ENCODE measurements at regions not wholly inside any gene's neighbourhood (a gene's known extent, or its start where the extent isn't known, plus 50 kb on each side); places are given as distances from the start of the nearest gene placed in this dataset.

GRCh38 chr2:8178911-8179310 lies 502.9 kb upstream of the ID2 start:
- TF ChIP-seq, protein P1, sequence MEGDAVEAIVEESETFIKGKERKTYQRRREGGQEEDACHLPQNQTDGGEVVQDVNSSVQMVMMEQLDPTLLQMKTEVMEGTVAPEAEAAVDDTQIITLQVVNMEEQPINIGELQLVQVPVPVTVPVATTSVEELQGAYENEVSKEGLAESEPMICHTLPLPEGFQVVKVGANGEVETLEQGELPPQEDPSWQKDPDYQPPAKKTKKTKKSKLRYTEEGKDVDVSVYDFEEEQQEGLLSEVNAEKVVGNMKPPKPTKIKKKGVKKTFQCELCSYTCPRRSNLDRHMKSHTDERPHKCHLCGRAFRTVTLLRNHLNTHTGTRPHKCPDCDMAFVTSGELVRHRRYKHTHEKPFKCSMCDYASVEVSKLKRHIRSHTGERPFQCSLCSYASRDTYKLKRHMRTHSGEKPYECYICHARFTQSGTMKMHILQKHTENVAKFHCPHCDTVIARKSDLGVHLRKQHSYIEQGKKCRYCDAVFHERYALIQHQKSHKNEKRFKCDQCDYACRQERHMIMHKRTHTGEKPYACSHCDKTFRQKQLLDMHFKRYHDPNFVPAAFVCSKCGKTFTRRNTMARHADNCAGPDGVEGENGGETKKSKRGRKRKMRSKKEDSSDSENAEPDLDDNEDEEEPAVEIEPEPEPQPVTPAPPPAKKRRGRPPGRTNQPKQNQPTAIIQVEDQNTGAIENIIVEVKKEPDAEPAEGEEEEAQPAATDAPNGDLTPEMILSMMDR (IDR thresholded peaks at IDR 0.05): no peak
- no peak for TF ChIP-seq POLR2A (IDR thresholded peaks at IDR 0.05)
